ENCODE measurements at regions not wholly inside any gene's neighbourhood (a gene's known extent, or its start where the extent isn't known, plus 50 kb on each side); places are given as distances from the start of the nearest gene placed in this dataset.

DNA sequence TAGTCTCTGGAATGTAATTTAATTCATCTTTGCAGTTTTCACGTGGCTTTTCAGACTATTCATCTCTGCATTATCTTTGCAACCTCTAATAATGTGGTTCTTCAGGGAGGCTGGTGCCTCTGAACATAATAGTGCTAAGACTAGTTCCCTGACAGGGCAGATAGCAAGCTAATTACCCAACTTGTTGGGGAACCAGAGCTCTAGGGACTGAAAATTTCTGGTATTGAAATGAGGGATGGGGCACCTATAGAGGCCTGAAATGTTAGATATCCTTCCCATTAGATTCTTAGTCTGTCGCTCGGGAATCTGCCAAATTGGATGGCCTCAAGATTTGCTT, 693.6 kb upstream of the MAP3K7 start:
- ATAC-seq = no peak
- Mint-ChIP-seq H3K4me1 (ENCODE audit: low read depth in 2 of 2) (no peaks in the 10 kb centered on the region), H3K9me3 (peaks cover 5% of the 10 kb centered on the region), H3K27me3 (no peaks in the 10 kb centered on the region), H3K4me3 (no peak overlapping the region), H3K27ac (no peak overlapping the region), H3K36me3 (no peaks in the 10 kb centered on the region)
- no peak for DNase-seq (ENCODE audit: low spot score)

DNA sequence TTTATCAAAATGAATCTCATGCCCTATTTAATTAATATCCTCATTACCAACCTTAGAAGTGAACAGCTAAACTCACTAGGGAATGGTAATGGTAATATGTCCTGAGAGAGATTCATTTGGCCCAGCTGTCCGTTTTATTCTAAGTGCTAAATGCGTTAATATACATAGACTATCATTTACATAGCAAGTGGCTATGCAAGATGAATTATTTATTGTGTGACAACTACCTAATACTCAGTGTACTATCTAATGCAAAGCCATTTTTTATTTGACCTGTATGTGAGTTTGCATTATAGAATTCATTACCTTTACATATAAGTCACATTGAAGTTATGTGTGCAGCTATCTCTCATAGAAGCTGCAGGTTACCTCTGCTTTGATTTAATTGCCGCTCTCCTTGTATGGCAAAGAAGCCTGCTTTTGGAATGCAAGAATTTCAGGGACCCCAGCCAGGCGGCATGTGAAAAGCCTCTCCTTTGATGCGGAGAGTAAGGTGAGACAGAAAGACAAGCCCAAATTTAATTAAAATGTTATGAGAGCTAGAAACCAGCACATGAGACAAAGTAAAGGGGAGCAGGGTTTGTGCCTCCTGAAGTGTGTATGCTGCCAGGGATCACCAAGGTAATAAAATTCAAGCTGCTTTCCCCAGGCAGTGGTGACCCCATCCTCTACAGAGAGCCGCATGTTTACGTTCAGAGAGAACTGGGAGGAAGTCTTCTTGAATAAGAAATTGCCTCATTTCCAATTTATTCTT, 693.0 kb upstream of the MAP3K7 start:
- ATAC-seq (no peak), DNase-seq (ENCODE audit: low spot score) (no peak)
- Mint-ChIP-seq H3K27me3 (no peaks in the 10 kb centered on the region), H3K4me3 (no peak overlapping the region), H3K4me1 (ENCODE audit: low read depth in 2 of 2) (no peaks in the 10 kb centered on the region), H3K27ac (no peak overlapping the region), H3K36me3 (no peaks in the 10 kb centered on the region), H3K9me3 (peaks cover 5% of the 10 kb centered on the region)

DNA sequence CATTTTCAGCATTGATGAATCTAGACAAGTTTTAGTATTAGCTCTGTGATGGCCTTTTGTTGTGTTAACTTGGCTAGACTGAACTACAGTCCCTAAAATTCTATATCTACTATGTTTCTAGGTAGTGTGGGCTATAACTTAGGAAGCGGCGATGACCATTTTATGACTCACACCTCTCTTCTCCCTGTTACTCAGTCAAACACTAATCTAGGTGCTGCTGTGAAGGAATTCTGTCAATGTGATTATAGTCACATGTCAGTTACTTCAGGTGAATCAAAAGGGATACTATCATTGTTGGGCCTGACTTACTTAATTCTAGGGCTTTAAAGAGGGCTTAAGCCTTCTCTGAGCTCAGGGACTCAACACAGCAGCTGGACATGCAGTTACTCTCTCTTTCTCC, 691.5 kb upstream of the MAP3K7 start:
- peaks cover 2% of the 10 kb centered on the region for H3K9me3 Mint-ChIP-seq
- H3K27ac Mint-ChIP-seq = no peak overlapping the region
- H3K4me3 Mint-ChIP-seq = no peak overlapping the region
- no peak for ATAC-seq
- H3K36me3 Mint-ChIP-seq = no peaks in the 10 kb centered on the region
- H3K27me3 Mint-ChIP-seq = no peaks in the 10 kb centered on the region
- H3K4me1 Mint-ChIP-seq (ENCODE audit: low read depth in 2 of 2) = no peaks in the 10 kb centered on the region
- no peak for DNase-seq (ENCODE audit: low spot score)

DNA sequence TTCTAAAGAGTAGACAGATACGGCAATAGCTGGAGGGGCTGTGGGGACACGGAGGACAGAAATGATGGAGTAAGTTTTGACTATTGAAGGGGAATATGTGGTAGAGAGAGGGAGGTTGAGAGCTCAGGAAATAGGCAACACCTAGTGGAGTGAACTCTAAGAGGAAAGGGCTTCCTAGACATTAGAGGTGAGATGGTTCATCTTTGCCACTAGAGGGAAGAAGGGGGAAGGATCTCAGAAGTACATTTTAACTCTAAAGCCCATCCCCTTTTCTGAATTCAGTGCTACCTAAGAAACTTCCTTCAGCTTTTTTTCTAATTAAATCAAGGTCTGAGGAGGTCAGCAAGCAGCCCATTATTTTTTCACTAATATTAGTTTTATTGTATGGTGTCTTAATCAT, 689.4 kb upstream of the MAP3K7 start:
- Mint-ChIP-seq H3K27ac (no peak overlapping the region), H3K4me3 (no peak overlapping the region), H3K4me1 (ENCODE audit: low read depth in 2 of 2) (no peaks in the 10 kb centered on the region), H3K9me3 (no peaks in the 10 kb centered on the region), H3K27me3 (no peaks in the 10 kb centered on the region), H3K36me3 (no peaks in the 10 kb centered on the region)
- no peak for ATAC-seq
- DNase-seq (ENCODE audit: low spot score) = no peak

DNA sequence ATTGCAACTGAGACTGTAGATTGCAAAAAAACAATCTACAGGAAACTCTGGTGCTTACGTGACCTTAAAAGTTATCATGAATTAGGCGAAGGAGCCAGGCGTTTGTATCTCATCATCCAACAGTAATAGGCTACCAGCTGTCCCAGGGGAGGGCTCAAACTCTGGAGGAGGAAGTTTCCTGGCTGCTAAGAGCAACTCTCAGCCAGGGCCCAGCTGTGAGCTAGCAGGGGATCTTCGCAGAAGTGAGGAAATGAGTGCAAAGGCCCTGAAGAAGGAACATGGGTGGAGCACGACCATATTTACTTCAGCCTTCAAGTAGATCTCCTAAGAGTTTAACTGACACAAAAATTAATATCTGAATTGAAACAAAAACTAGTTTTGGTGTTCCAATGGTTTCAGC, 686.9 kb upstream of the MAP3K7 start:
- Mint-ChIP-seq H3K4me1 (ENCODE audit: low read depth in 2 of 2) (peaks cover 0 to 2% of the 10 kb centered on the region in 2 donors), H3K9me3 (peaks cover 3% of the 10 kb centered on the region), H3K27me3 (no peaks in the 10 kb centered on the region), H3K4me3 (no peak overlapping the region), H3K36me3 (no peaks in the 10 kb centered on the region), H3K27ac (no peak overlapping the region)
- ATAC-seq (no peak), DNase-seq (ENCODE audit: low spot score) (no peak)

DNA sequence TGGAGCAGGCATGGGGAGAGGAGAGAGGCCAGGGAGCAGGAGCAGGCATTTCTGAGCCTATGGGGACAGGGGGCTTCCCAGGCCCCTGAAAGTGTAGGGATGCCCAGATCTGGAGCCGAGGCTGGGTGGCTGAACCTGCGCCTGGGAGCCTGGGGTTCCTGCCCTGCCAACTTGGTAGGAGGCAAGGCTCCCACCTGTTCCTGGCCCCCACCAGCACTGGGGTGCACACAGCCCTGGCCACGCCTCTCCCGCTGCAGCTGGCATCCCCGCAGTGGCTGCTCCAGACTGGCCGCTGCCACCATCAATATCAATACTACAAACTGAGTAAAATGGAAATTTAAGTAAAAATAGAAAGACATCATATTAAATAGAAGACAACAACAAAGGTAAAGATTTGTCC, 684.9 kb upstream of the MAP3K7 start:
- H3K27me3 Mint-ChIP-seq = no peaks in the 10 kb centered on the region

DNA sequence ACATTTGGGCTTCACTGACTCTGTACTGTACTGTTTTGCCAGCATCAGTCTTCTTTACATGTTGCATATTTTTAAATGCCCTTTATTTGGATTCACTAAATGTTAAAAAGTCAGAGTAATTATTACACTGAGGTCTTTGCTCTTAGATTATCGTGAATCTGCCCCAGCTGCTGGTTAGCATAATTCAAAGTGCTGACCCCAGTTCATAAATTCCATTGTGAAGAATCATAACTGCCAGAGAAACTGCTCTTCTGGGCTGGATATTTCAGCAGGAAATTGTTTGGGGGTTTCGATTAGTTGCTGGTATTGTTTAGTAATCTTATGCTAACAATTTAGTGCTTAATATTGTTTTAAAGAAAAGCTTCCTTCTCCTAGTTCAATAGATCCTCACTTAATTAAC, 682.1 kb upstream of the MAP3K7 start:
- H3K36me3 Mint-ChIP-seq = no peaks in the 10 kb centered on the region
- H3K9me3 Mint-ChIP-seq = peaks cover 3% of the 10 kb centered on the region
- H3K4me1 Mint-ChIP-seq (ENCODE audit: low read depth in 2 of 2) = peaks cover 0 to 2% of the 10 kb centered on the region in 2 donors
- no peak overlapping the region for H3K27ac Mint-ChIP-seq
- ATAC-seq (no peak), DNase-seq (ENCODE audit: low spot score) (no peak)
- no peaks in the 10 kb centered on the region for H3K27me3 Mint-ChIP-seq
- no peak overlapping the region for H3K4me3 Mint-ChIP-seq

More for the DNA sequence above, 684.9 kb upstream of the MAP3K7 start:
- H3K27ac Mint-ChIP-seq = no peak overlapping the region
- no peak for DNase-seq (ENCODE audit: low spot score)
- H3K9me3 Mint-ChIP-seq = peaks cover 3% of the 10 kb centered on the region
- H3K4me1 Mint-ChIP-seq (ENCODE audit: low read depth in 2 of 2) = peaks cover 0 to 2% of the 10 kb centered on the region in 2 donors
- H3K36me3 Mint-ChIP-seq = no peaks in the 10 kb centered on the region
- no peak for ATAC-seq
- no peak overlapping the region for H3K4me3 Mint-ChIP-seq

DNA sequence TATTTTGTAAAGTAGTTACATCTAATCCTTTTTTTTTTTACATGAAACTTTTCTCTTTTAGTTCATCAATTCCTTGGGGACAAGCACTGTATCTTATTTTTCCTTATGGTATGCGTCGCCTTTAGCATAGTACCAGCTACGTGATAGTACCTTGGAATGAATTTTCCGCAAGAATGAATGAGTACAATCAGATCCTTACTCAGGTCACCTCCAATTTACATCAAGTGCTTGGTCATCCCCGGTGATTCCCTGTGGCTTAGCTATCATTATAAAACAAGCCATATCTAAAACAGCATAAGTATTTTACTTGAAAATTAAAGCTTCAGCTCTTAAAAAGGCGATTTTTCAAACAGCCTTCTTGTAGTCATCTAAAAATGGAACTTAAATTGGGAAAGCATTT, 680.4 kb upstream of the MAP3K7 start:
- Mint-ChIP-seq H3K36me3 (no peaks in the 10 kb centered on the region), H3K9me3 (peaks cover 3% of the 10 kb centered on the region), H3K4me3 (no peak overlapping the region), H3K4me1 (ENCODE audit: low read depth in 2 of 2) (peaks cover 0 to 2% of the 10 kb centered on the region in 2 donors), H3K27ac (no peak overlapping the region), H3K27me3 (no peaks in the 10 kb centered on the region)
- ATAC-seq (no peak), DNase-seq (ENCODE audit: low spot score) (no peak)

DNA sequence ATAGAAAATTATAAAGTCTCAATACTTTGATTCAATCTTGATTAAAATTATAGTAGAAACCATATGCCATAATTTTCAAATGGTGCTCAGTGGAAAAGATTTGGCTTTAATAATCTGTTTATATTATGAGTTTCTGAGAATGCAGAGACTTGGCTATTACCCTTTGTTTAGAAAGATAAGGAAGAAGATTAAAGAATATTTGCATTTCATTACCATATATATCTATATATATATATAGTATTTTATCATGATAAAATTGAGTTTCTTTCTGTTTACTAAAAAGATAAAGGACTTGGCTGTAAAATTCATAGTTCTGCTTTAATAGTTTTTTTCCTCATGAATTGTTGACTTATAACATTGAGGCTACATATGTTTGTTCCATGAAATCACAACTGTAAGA, 679.3 kb upstream of the MAP3K7 start:
- Mint-ChIP-seq H3K27me3 (no peaks in the 10 kb centered on the region), H3K4me3 (no peak overlapping the region), H3K36me3 (no peaks in the 10 kb centered on the region), H3K4me1 (ENCODE audit: low read depth in 2 of 2) (peaks cover 0 to 2% of the 10 kb centered on the region in 2 donors), H3K9me3 (peaks cover 3% of the 10 kb centered on the region), H3K27ac (no peak overlapping the region)
- no peak for DNase-seq (ENCODE audit: low spot score)
- ATAC-seq = no peak

DNA sequence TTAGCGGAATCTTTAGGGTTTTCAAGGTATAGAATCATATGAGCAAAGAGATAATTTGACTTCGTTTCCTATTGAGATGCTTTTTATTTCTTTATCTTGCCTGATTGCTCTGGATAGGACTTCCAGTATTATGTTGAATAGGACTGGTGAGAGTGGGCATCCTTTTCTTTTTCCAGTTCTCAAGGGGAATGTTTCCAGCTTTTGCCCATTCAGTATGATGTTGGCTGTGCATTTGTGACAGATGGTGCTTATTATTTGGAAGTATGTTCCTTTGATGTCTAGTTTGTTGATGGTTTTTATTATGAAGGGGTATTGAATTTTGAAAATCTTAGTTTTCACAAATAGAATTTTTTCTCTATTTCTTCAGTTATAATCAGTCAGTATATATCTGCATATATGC, 656.6 kb upstream of the MAP3K7 start:
- no peaks in the 10 kb centered on the region for H3K36me3 Mint-ChIP-seq
- no peak overlapping the region for H3K4me3 Mint-ChIP-seq
- H3K4me1 Mint-ChIP-seq (ENCODE audit: low read depth in 2 of 2) = no peaks in the 10 kb centered on the region
- ATAC-seq (no peak), DNase-seq (ENCODE audit: low spot score) (no peak)
- H3K9me3 Mint-ChIP-seq = peaks cover 5% of the 10 kb centered on the region
- H3K27me3 Mint-ChIP-seq = no peaks in the 10 kb centered on the region
- H3K27ac Mint-ChIP-seq = no peak overlapping the region

DNA sequence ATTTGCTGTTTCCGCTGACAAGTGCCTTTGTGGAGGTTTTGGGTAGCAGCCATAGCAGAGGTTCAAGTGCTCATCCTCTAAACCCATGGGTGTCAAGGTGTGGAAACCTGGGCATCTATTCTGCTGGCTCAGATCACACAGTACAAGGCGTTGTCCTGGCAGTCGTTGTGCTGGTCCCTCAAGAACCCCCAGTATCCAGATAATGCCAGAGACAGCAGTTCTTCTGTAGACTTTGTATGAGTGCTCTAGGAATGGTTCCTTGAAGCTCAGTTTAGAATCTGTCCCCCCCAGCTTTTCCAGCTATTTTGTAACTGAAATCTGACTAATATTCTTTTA, 655.7 kb upstream of the MAP3K7 start:
- no peaks in the 10 kb centered on the region for H3K36me3 Mint-ChIP-seq
- no peaks in the 10 kb centered on the region for H3K4me1 Mint-ChIP-seq (ENCODE audit: low read depth in 2 of 2)
- no peak overlapping the region for H3K4me3 Mint-ChIP-seq
- DNase-seq (ENCODE audit: low spot score) (no peak), ATAC-seq (no peak)
- H3K27me3 Mint-ChIP-seq = no peaks in the 10 kb centered on the region
- peaks cover 4% of the 10 kb centered on the region for H3K9me3 Mint-ChIP-seq
- H3K27ac Mint-ChIP-seq = no peak overlapping the region

DNA sequence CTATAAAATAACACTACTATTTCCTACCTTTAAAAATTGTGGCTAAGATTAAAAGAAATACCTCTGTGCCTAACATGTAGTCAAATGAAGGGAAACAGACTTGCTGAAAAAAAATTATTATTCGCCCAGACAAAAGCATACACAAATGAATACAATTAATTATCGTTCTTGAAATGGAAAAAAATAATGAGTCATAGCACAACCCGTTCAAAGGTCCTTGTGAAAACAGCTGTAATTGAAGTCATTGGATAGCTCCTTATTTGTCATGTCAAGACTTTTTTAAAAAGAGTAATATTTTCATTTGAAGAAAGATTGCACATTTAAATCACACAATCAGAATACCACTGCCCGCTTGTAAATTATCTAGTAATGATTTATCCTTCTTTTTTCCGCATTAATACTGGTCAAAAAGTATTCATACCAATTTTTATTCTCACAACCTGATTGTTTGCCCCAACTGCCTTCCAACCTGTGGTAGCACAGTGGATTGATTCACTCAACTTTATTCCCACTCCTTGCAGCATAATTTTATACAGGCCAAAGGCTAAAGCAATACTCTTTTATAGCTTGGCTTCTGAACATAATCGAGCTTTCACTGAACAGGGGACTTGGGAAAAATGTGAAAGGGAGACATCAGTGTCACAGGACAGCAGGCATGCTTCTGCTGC, 655.2 kb upstream of the MAP3K7 start:
- Mint-ChIP-seq H3K27me3 (no peaks in the 10 kb centered on the region), H3K9me3 (peaks cover 4% of the 10 kb centered on the region), H3K36me3 (no peaks in the 10 kb centered on the region), H3K4me3 (no peak overlapping the region), H3K27ac (no peak overlapping the region), H3K4me1 (ENCODE audit: low read depth in 2 of 2) (no peaks in the 10 kb centered on the region)
- ATAC-seq (no peak), DNase-seq (ENCODE audit: low spot score) (no peak)

DNA sequence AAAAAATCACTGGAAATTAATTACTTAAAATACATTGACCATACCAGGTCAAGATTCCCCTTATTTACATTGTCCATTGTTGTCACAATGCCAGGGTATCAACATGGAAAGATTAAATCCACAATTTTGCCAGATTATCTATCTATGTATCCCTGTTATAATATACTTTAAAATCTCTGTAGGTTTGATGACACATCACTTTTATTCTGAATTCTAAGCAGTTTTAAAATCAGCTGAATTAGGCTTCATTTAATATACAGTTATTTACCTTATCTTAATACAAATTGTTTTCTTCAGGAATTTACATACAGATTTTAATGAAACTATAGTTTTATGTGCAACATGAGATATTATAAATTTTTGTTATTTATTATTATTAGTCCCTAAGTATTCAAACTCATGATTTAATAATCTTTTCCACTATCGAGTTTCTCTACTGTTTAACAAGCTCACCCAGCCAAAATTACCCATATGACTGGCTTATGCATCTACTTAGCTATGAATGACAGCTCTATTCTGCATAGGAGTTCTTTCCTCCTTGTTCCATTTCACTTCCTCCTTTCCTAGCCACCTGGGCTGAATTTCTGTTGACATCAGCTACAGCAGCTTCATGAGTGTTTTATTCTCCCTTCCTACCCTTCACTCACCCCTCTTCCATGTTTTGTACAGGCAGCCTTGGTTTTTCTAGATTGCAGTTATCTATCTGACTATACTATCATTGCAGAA, 654.2 kb upstream of the MAP3K7 start:
- Mint-ChIP-seq H3K4me1 (ENCODE audit: low read depth in 2 of 2) (no peaks in the 10 kb centered on the region), H3K4me3 (no peak overlapping the region)
- DNase-seq (ENCODE audit: low spot score) = no peak

DNA sequence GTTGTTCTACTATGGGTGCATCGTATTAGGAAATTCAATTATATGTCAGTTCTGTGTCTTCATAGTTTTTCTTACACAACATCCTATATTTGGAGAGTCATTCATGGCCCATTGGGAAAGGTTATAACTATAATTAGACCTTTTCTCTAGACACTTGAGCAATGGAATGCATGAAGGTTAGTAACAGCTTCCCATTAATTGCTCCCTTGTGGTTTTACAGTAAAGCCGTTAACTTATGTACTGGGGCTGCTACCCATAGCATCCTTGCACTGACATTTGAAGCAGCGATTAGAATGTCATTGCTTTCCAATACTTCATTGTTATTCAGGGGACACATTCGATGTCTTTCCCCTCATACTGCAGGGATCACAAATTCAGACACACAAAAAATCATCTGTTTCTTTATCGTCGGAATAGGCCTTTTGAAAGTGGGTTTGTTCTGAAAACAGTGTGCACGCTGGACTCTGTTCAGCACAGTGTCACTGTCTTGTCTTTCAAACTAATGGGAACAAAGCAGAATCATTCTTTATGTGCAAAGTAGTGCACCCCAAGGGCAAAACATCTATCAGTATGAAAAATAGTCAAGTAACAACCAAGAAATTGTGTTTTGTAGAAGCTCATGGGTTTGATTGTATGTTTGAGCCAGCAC, 634.3 kb upstream of the MAP3K7 start:
- no peaks in the 10 kb centered on the region for H3K27me3 Mint-ChIP-seq
- H3K4me3 Mint-ChIP-seq = no peak overlapping the region
- ATAC-seq = no peak
- no peaks in the 10 kb centered on the region for H3K36me3 Mint-ChIP-seq
- H3K4me1 Mint-ChIP-seq (ENCODE audit: low read depth in 2 of 2) = no peaks in the 10 kb centered on the region
- H3K27ac Mint-ChIP-seq = no peak overlapping the region
- H3K9me3 Mint-ChIP-seq = peaks cover 3% of the 10 kb centered on the region
- DNase-seq (ENCODE audit: low spot score) = no peak

More for the DNA sequence above, 654.2 kb upstream of the MAP3K7 start:
- no peak for ATAC-seq
- peaks cover 4% of the 10 kb centered on the region for H3K9me3 Mint-ChIP-seq
- H3K27ac Mint-ChIP-seq = no peak overlapping the region
- H3K27me3 Mint-ChIP-seq = no peaks in the 10 kb centered on the region
- no peaks in the 10 kb centered on the region for H3K36me3 Mint-ChIP-seq

Data from natural killer cell treated with Interleukin-12 subunit alpha and Interleukin-12 subunit beta and Interleukin-15 and Interleukin-18, amount 100 ng/mL, for 72 hours (primary cell).